ENCODE measurements at regions not wholly inside any gene's neighbourhood (a gene's known extent, or its start where the extent isn't known, plus 50 kb on each side); places are given as distances from the start of the nearest gene placed in this dataset.

DNA sequence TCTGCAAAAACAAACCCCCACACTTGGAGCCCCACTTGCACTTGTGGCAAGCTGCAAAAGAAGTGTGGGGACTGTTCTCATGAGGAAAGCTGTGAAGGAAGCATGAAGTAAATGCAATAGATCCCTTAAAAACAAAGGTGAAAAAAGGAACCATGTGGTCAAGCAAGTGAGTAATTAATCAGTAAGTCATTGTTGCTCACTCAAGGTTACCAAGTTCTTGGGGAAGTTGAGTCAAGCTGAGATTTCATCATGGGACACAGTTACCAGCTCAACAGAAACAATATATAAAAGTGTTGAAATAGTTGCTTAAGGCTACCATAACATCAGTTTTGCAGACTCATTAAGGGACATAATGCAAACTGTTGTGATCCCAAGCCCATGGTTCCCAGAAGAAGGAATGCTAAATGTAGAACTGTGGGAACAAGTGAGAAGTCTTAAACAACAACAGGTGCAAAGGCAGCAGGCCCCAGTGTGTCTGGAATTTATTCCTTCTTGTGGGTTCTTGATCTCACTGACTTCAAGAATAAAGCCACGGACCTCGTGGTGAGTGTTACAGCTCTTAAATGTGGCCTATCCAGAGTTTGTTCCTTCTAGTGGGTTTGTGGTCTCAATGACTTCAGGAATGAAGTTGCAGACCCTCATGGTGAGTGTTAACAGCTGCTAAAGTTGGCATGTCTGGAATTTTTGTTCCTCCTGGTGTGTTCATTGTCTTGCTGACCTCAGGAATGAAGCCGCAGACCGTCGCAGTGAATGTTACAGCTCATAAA lies 336.3 kb upstream of the RBMY1B start:
- DNase-seq (ENCODE audit: low spot score), result no peak

- DNase-seq (ENCODE audit: low spot score), result no peak
These were observed 335.6 kb upstream of the RBMY1B start for GRCh38 chrY:21175505-21175904.

- no peak for DNase-seq (ENCODE audit: low spot score)
These were observed 333.8 kb upstream of the RBMY1B start for GRCh38 chrY:21177306-21177800.

DNA sequence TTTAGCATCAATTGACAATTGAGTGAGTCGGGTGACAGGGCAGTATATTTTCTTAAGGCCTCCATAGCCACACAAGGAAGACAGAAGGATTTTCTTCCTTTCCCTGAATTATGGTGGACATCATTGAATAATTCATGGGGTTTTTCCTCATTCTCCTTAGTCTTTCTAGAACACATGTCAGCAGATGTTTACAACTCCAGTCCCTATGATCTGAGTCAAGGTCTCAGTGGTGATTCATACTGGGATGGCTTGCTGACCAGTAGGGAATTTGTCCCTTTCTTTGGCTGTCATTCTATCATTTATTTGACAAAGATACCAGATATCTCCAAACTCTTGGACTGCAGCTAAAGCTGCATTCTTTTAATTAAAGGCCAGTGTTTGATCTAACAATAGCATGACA lies 332.9 kb upstream of the RBMY1B start:
- no peak for DNase-seq (ENCODE audit: low spot score)

DNA sequence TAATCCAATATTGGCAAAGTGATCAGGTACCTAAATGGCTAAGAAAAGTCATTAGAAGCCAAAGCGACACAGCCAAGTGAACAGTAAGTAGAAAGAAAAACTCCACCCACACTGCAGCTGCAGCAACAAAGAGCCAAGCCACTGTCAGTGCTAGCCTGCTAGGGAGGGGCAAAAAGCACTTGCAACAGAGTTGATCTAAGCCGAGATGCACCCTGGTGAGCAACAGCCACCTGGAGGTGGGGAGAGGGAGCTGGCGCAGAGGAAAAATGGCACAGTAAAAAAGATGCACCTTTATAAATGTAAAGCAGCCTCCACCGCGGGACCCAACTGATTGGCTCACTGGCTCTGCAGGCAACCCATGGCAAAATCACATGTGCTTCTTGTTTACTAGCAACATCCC lies 330.2 kb upstream of the RBMY1B start:
- no peak for DNase-seq (ENCODE audit: low spot score)

DNA sequence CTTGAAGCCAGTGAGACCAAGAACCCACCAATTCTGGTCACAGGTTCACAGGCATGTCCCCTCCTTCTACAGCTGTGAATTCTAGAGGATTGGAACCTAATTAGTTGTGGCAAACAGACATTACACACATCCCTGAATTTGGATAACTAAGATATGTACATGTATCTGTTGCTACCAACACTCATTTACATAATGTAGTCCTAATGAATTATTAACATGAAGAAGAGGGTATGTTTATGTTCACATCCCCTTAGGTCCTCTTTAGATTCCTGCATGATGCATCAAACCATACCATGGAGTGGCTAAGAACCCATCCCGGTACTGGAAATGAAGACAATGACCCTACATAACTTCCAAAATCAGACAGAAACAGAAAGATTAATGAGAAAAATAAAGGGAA lies 326.9 kb upstream of the RBMY1B start:
- no peak for DNase-seq (ENCODE audit: low spot score)

- no peak for DNase-seq (ENCODE audit: low spot score)
These were observed 325.6 kb upstream of the RBMY1B start for GRCh38 chrY:21185419-21186105.

DNA sequence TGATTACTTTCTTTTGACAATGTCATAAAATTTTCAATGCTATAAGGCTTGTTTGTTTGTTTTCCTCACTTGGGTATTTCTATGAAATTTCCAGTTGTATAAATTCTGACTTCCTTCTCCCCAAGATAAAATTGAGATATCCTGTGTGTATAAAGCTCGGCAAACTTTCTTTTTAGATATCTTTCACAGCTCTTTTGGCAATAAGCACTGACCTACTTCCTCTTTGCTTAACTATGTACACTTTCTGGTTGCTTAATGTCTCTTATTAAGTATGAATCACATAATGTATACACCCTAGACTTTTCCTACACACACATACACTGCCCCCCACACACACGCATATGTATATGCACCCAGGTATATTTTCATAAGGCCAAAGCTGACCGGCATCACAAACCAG lies 318.4 kb upstream of the RBMY1B start:
- DNase-seq (ENCODE audit: low spot score), result no peak

- no peak for DNase-seq (ENCODE audit: low spot score)
These were observed 310.9 kb upstream of the RBMY1B start for GRCh38 chrY:21200246-21200645.

- no peak for DNase-seq (ENCODE audit: low spot score)
These were observed 283.3 kb upstream of the RBMY1B start for GRCh38 chrY:21227849-21228248.

- no peak for DNase-seq (ENCODE audit: low spot score)
These were observed 270.9 kb upstream of the RBMY1B start for GRCh38 chrY:21240221-21240620.

DNA sequence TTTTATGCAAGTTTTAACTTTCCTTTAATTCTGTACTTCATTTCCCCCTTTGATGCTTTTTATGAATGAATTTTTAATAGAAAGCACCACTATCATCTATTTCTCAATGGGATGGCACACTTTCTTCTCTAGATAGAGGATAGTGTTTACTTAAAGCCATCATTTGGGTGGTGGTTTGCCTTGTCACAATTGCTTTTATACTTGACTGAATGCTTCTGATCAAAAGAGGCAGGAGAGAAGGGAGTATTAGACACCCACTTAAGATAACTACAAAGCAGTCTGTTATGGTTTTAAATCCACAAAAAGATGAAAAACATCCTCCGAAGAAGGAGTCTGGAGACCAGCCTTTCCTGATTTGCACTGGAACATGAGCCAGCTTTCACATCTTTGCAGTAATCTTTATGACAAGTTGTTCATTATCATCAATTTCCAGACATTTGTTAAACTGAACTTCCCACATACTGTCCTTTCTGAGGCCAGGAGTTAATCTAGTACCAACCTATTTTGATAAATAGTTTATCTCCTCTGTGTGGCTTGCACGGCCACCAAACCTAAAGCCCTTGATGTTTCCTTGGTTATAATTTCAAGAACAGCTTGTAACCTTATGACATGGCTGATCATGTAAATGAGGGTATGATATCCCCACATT lies 270.4 kb upstream of the RBMY1B start:
- DNase-seq (ENCODE audit: low spot score), result no peak

DNA sequence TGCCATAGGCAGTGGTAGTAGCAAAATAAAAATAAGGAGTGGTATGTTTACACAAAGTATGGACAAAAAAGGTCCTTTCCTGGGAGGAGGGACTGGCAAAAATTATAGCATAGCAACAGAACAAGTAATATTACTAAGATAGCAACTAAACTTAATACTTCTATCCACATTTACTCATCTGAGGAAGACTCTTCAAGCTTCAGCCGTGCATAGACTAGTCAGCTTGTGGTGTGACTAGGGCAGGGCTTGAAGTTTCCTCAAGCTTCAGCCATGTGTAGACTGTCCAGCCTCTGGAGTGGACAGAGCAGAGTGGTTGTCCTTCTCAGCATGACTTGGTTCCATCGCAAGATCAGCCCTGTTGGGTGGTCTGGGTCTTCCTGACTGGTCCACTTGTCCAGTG lies 268.3 kb upstream of the RBMY1B start:
- DNase-seq (ENCODE audit: low spot score), result no peak

DNA sequence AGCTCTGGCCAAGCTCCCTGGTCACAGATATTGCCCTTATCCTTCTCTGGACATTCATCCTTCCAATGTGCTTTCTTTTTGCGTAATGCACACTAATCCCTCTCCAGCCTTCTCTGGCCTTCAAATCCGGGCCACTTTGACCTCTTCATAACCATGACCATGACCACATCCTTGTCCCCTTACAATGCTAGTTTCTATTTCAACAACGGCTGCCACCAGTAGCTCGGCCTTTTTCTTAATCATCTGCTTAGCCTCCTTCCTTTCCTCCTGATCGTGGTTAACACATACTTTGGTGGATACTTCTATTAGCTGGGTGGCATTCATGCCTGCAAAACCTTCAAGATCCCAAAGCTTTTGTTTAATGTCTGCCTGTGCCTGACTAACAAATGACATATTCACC lies 264.4 kb upstream of the RBMY1B start:
- no peak for DNase-seq (ENCODE audit: low spot score)

- no peak for DNase-seq (ENCODE audit: low spot score)
These were observed 262.5 kb upstream of the RBMY1B start for GRCh38 chrY:21248591-21248990.

DNA sequence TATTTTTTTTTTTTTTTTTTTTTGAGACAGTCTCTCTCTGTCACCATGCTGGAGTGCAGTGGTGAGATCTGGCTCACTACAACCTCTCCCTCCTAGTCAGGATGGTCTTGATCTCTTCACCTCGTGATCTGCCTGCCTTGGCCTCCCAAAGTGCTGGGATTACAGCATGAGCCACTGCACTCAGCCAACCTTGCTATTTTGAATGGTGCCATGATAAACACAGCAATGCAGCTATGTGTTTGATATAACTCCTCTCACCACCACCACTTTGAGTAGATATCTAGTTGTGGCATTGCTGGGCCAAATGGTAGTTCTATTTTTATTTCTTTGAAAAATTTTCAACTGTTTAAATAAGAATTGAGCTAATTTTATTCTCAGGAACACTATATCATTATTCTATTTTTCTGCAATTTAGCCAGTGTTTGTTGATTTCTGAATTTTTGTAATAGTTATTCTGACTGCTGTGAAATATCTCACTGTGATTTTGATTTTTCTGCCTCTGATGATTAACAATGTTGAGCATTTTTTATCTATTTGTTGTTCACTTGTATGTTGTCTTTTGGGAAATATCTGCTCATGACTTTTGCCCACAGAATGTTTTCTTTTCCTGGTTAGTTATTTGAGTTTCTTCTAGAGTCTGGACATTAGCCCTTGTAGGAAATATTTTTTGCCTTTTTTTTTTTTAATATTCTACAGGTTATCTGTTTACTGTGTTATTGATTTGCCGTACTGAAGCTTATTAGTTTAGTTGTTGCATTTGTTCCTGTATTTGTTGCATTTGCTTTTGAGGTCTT lies 257.5 kb upstream of the RBMY1B start:
- DNase-seq (ENCODE audit: low spot score), result no peak

DNA sequence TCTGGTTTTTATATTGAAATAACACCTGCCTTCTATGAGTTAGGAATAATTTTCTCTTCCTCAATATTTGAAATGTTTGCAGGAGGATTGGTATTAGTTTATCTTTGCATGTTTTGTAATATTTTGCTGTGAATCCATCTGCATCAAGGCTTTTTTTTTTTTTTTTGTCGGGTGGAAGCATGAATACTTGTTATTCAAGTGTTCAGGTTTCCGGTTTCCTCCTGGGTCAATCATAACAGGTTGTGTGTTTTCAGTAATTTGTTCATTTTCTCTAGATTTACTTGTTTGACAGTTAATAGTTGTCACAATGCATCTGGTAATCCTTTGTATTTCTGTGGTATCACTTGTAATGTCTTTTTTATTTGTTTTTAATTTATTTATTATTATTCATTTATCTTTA lies 256.7 kb upstream of the RBMY1B start:
- no peak for DNase-seq (ENCODE audit: low spot score)

DNA sequence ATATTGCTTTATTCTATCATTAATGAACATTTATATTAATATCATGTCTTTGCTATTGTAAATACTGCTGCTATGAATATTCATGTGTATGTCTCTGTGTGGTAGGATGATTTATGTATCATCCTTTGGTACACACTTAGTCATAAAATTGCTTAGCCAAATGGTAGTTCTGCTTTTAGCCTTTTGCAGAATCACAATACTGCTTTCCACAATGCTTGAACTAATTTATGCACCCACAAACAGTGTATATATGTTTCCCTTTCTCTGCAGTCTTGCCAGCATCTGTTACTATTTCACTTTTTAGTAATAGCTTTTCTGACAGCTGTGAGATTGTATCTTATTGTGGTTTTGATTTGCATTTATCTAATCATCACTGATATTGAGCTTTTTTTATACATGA lies 254.3 kb upstream of the RBMY1B start:
- no peak for DNase-seq (ENCODE audit: low spot score)

DNA sequence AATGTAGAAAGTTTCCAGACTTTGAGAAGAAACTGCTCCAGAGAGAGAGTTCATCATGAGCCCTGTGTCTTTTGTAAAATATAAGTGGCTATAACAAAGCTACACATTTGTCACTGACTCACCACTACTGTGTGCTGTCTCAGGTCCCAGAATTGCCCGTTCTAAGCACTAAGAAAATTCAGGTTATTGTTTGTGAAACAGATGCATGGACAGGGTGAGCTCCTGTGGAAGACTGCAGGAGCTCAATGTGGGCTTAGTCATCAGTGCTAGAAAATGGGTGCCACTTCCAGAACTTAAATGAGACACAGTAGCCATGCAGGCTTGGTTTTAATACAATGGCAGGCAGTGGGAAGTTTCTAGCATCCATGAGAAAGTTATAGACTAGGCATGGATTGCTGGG lies 251.4 kb upstream of the RBMY1B start:
- no peak for DNase-seq (ENCODE audit: low spot score)

DNA sequence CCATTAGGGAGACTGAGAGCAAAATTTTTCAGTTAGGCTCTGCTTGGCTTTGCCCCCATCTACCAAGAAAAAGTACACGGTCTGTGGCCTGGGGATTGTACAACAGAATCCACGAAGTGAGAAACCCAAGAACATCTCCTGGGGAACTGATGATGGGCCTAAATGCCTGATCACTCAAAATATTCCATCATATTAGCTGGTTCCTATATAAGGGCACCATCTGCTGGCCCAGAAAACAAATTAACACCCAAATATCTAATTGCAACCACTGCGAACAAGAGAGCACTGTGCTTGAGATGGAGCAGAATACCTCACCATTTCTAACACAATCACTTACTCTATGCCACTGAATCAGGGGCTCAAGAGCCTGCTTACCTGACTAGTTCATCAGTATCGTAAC lies 250.8 kb upstream of the RBMY1B start:
- DNase-seq (ENCODE audit: low spot score), result peak; percentile 1

- no peak for DNase-seq (ENCODE audit: low spot score)
These were observed 250.0 kb upstream of the RBMY1B start for GRCh38 chrY:21261158-21261557.

DNA sequence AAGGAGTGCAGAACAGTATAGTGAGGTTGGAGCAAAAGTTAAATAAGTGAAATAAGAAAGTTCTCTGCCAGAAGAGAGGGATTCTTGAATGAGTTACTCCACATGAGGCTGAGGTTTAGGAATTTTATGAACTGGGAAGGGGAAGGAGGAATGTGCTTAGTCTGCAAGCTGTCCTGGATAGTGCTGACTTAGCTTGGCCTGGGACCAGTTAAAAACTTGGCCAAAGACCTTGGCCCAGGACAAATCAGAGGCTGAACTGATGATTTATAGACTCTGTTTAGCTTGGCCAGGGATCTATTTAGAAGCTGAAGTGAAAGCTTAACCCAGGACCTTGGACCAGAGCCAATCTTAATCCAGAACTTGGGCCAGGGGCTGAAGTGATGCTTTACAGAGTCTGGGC lies 244.4 kb upstream of the RBMY1B start:
- no peak for DNase-seq (ENCODE audit: low spot score)
